Amniotic epithelial cell (primary cell): ENCODE measurements at regions not wholly inside any gene's neighbourhood (a gene's known extent, or its start where the extent isn't known, plus 50 kb on each side); places are given as distances from the start of the nearest gene placed in this dataset.

Source experiments
- DNase-seq: peaks from one replicate; pipeline ENCODE4 v3.0.0-alpha.2; 2010; ENCODE audit warnings: low read depth

GRCh38 chr13:67440236-67440975 is 210.3 kb upstream of the PCDH9 start:
- no peak for DNase-seq

DNA sequence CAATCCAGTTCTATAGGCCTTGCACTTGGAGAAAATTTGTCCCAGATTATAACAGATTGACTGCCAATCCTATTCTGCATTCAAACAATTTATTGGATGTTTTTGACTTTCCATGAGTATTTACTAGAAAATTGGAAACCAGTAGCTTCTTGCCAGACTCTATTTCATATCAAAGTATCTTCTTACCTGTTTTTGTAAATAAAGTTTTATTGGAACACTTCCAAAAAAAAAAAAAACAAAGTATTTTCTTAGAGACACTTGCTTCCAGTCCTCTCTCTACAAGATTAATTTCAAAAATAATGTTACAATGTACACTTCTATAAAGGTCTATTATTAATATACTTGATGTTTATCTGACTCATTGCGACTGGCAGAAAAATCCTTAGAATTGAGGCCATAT is 209.2 kb upstream of the PCDH9 start:
- DNase-seq: no peak

DNA sequence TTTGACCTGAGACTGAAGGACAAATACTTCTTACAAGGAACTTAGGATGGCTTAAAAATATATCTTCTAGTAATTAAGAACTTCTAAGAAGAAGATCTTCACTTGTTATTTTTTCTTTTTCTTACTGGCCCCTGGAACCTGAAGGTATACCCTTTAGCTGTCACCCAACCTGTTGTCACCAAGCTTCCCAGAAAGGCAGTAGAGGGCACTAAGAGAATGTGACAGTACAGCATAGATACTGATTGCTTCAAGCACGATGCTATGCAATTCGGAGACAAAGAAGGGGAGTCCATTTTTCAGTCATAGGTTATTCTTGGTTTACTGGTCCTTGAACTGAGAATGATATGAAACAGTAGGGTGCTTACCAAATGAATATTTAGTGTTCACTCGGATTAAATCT is 208.3 kb upstream of the PCDH9 start:
- no peak for DNase-seq

- DNase-seq: peak; percentile 2
Observed at GRCh38 chr13:67437244-67437643, 207.1 kb upstream of the PCDH9 start.

DNA sequence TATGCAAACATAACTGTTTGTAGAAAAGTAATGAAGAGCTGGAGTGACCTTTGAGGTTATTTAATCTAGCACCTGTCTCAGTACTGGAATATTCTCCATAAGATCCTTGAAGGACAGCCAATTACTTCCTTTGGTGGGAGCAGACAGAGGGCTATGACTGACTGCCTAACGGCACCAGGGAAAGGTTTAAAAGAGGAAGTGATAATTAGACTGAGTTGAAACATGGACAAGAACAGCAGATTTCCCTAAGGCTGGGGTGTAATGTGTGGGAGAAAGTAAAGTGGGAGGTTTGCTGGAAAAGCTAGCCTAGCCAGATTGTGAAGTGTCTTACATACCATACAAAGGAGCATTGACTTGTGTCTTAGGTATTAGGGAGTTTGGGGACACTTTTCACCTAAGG is 191.3 kb upstream of the PCDH9 start:
- no peak for DNase-seq

DNA sequence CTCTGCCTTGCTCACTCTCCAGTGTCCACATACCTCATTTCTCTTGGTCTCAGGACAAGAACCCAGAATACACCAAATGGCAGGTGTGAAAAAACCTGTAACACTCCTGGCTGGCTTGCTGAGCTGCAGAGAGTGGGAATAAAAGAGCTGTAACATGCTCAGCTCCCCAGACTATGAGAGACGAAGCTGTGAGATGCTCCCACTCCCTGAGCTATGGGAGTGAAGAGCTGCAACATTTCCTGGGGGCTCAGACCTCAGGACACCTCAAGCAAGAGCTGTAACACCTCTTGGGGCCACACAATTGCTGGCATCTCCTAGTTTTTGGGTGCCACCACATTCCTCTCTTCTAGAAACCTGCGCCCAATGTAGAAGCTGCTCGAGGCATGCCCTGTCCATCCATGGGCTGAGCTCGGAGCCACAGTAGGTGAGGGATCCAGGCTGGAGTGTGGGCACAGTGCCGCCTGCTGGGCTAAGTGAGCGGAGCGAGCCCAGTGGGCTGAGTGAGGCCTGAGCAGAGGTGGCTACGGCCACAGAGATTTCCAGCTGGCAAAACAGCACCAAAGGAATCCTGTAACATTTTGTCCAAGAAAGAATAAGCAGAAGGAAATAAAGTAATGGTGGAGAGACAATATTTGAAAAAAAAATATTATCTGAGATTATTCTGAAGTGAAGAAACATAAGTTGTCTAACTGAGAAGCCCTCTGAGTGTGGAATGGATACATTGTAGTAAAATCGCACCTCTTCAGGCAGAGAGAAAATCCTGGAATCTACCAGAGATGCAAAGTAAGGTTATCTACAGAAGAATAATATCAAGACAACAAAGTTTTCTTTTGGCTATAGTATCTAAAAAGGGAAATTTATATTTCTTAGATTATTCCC is 186.2 kb upstream of the PCDH9 start:
- DNase-seq: peak; percentile 44

DNA sequence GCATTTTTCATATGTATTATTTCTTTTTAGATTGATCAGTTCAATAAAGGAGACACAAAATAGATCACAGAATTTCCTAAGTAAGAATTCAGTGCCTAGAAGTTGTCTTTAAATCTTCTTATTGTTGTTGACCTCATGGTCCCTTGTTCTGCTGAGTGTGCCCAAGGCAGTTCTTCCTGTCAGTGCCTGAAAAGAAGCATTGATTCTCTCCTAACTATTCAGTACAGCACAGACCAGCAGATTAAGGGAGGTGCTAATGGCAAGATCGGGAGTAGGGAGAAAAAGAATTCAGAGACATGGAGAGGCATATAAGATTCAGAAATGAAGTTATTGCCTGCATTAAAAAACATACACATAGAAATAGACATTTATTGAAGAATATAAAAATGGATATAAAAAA is 180.5 kb upstream of the PCDH9 start:
- DNase-seq: no peak

GRCh38 chr13:67408798-67409197 is 178.7 kb upstream of the PCDH9 start:
- peak; percentile 92 for DNase-seq

GRCh38 chr13:67402546-67402945 is 172.4 kb upstream of the PCDH9 start:
- no peak for DNase-seq

DNA sequence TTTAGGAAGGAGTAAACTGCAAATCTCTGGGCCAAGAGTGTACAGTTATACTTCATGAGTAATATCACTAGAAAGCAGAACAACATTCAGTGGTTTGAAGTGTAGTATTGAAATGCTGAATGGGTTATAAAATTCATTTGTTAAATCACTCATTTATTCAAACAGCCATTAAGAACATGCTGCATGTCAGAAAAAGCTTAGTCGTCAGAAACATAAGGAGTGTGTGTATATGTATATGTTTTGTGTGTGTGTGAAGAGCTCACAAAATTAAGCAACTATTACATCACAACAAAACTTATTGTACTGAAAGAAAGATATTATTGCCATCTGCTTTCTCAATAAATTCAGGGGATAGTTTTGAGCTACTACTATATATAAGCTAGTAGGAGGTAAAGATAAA is 165.4 kb upstream of the PCDH9 start:
- DNase-seq: no peak

GRCh38 chr13:67392014-67392413 is 161.9 kb upstream of the PCDH9 start:
- DNase-seq: no peak

GRCh38 chr13:67390462-67391086 is 160.4 kb upstream of the PCDH9 start:
- peak; percentile 79 for DNase-seq

- DNase-seq: no peak
Observed at GRCh38 chr13:67389171-67389570, 159.0 kb upstream of the PCDH9 start.

- DNase-seq: peak; percentile 73
Observed at GRCh38 chr13:67383109-67383757, 153.1 kb upstream of the PCDH9 start.

- DNase-seq: no peak
Observed at GRCh38 chr13:67377919-67378318, 147.8 kb upstream of the PCDH9 start.

DNA sequence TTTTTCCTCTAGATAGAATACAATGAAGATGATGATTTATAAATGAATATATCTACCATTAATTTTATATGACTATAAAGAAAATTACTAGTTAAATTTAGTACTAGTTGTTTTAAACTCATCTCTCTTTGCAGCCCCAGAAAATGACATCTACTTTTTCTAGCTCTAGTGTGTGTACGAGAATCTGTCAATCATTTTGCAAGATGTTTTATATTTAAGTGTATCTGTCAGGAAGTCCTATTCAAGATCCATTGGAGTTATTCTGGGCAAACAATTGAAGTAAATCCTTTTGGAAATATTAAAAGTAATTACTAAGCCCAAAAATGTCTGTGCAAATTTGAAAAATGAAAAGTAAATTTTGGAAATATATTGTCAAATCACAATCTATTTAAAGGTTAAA is 144.3 kb upstream of the PCDH9 start:
- DNase-seq: no peak

DNA sequence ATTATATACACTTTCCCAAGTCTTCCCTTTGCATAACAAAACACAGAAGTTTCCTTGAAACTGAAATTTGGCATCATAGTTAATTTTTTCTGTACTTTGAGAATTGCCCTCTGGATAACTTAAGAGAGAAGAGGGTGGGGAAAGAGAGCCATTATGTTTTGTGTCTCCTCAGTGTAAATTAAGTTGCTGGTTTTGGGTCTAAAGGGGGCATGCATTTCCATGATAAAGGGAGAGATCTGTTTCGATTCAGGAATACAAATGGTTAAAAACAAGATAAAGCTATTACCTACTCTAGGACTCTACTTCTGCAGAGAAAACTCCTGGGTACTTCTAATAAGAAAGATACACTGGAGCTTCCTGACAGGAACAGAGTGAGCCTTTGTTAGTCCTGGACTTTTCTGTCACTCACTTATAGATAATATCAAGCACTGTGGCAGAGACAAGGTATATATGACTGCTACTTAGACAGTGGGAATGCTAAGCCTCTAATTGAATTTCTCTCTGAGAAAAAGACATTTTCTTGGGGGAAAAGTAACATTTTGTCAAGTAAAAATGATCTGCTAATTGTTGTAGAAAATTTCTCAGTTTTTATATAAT is 142.8 kb upstream of the PCDH9 start:
- no peak for DNase-seq

DNA sequence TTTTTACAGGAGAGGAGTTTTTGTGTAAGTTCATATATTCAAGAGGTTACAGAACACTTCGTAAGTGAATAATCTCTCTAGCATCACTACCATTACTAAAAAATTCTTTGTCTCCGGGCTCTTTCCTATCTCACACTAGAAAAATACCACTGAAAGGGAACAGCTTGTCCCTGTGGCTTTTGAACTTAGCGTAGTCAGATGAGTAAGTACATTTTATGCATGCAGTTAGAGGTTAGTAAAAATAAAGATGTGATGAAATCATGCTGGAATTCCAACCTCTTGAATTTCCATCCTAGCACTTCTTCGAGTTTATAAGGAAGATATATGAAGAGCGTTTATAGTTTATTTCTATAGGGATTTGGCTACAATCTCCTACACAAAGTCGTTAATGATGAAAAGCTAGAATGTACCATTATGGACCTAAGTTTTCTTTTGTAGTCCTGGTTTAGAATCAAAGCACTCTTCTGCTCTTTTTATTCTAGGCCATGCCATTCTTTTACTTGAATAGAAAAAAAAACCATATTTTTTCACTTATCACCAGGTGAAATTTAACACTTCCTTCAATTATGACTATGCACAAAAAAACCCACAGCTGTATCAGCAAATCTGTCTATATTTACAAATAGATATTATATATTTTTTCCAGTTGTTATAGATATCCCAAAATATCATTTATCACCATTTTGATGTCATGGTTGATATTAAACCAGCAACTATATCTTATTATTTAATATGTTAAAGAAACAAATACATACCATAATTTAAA is 139.9 kb upstream of the PCDH9 start:
- DNase-seq: peak; percentile 98

GRCh38 chr13:67367399-67367798 is 137.3 kb upstream of the PCDH9 start:
- no peak for DNase-seq

GRCh38 chr13:67366533-67366932 is 136.4 kb upstream of the PCDH9 start:
- DNase-seq: peak; percentile 49

DNA sequence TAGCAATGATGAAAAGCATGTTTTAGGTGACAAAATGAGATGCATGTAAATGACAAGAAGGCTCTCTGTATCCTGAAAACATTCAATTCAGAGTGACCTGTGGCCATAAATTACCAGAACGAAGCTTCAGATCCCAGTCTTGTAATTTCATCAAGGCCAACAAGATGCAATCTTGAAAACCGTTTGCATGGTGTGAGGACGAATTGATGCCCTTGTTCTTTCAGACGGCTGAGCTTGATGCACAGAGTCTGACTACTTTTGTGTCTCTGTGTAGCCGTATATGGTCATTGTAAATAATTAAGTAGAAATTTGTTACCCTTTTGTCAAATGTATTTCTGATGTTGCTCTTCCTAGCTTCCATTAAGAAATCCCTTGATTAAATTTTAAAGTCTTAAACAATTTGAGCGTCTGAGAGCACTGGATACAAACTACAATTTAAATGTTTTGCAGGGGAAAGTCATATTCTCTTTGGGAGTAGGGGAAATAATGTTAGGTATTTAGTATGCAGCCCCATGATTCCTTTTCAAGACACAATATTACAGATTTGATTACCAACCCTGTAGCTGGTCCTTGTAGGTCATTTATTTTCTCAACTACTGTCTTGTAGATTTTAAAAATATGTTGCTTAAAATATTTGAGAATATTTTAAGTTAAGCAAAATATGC is 125.8 kb upstream of the PCDH9 start:
- no peak for DNase-seq
